SW480 (cell line): ENCODE measurements at regions not wholly inside any gene's neighbourhood (a gene's known extent, or its start where the extent isn't known, plus 50 kb on each side); places are given as distances from the start of the nearest gene placed in this dataset.

Source experiments
- DNase-seq: peaks from one replicate; pipeline ENCODE4 v3.0.0-alpha.2; 2016; ENCODE audit warnings: low spot score

- no peak for DNase-seq
These were observed 237.9 kb downstream of the SNCA start for GRCh38 chr4:89599026-89599425.

- DNase-seq, result peak; percentile 11
These were observed 238.4 kb downstream of the SNCA start for GRCh38 chr4:89598602-89599001.

GRCh38 chr4:89595125-89595789 is 241.7 kb downstream of the SNCA start:
- no peak for DNase-seq

- DNase-seq, result no peak
These were observed 246.8 kb downstream of the SNCA start for GRCh38 chr4:89590128-89590527.

GRCh38 chr4:89588421-89588820 is 248.5 kb downstream of the SNCA start:
- DNase-seq, result no peak

- DNase-seq, result no peak
These were observed 249.6 kb downstream of the SNCA start for GRCh38 chr4:89587364-89587763.

GRCh38 chr4:89586864-89587263 is 250.1 kb downstream of the SNCA start:
- peak; percentile 13 for DNase-seq

- DNase-seq, result no peak
These were observed 250.6 kb downstream of the SNCA start for GRCh38 chr4:89586318-89586717.

- no peak for DNase-seq
These were observed 254.0 kb downstream of the SNCA start for GRCh38 chr4:89582756-89583505.

- no peak for DNase-seq
These were observed 257.2 kb downstream of the SNCA start for GRCh38 chr4:89579771-89580170.

GRCh38 chr4:89576246-89576645 is 260.7 kb downstream of the SNCA start:
- no peak for DNase-seq

- DNase-seq, result no peak
These were observed 261.1 kb downstream of the SNCA start for GRCh38 chr4:89575840-89576239.

GRCh38 chr4:89574176-89574575 is 262.8 kb downstream of the SNCA start:
- no peak for DNase-seq

GRCh38 chr4:89573656-89574055 is 263.3 kb downstream of the SNCA start:
- DNase-seq, result no peak

- no peak for DNase-seq
These were observed 264.6 kb downstream of the SNCA start for GRCh38 chr4:89572224-89572858.

GRCh38 chr4:89570931-89571330 is 263.3 kb upstream of the GPRIN3 start:
- DNase-seq, result no peak

GRCh38 chr4:89567936-89568335 is 260.3 kb upstream of the GPRIN3 start:
- DNase-seq, result no peak

GRCh38 chr4:89563431-89563830 is 255.8 kb upstream of the GPRIN3 start:
- DNase-seq, result no peak

- no peak for DNase-seq
These were observed 255.1 kb upstream of the GPRIN3 start for GRCh38 chr4:89562746-89563145.

GRCh38 chr4:89561048-89561447 is 253.4 kb upstream of the GPRIN3 start:
- DNase-seq, result no peak

GRCh38 chr4:89558147-89558546 is 250.5 kb upstream of the GPRIN3 start:
- no peak for DNase-seq

- no peak for DNase-seq
These were observed 249.2 kb upstream of the GPRIN3 start for GRCh38 chr4:89556601-89557305.

- DNase-seq, result no peak
These were observed 243.6 kb upstream of the GPRIN3 start for GRCh38 chr4:89551191-89551590.
